SK-MEL-5 (cell line): ENCODE measurements at regions not wholly inside any gene's neighbourhood (a gene's known extent, or its start where the extent isn't known, plus 50 kb on each side); places are given as distances from the start of the nearest gene placed in this dataset.
A peak's percentile ranks its signal among the peaks of the same experiment; 100 is the strongest.

ENCODE experiments used
- DNase-seq: peaks from one replicate; pipeline ENCODE4 v3.0.0-alpha.2; 2016; ENCODE audit warnings: low read depth, low spot score
- in situ Hi-C: cut with HindIII; loops from 2 replicates; pipeline ENCODE4 v1.10.0; 2016; ENCODE audit warnings: low sequenced_read_pairs, high pct_unique_total_duplicates, low pct_unique_long_range_greater_than_20kb

DNA sequence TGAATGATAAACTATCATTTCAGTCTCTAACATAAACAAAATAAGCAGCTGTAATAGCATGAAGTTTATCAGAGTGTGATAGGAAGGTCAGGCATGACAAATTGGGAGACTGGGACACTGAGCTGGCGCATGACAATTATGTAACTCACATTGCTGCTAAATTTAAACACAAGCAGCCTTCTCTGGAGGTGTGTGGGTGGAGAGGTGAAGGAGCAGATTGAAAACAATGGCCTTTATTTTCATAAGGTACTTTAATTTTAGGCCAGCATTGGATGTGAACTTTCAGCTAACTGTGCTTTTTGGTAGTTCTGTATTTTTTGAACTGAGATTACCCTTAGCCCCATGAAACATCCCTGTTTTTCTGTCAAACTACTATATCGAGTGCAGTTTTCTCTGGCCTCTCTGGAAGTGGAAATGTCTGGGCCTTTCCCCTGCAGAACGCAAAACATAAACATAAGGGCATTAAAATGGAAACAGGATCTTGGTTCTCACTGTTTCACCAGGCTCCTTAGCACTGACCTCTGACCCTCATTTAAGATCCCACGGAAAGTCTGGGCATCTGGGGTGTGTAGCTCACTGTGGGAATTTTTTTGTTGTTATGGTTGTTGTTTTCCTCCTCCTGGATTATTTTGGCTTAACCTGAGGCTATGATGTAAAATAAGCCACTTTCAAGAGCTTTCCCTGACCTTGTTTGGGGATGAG lies 160.1 kb upstream of the DPH6 start:
- in situ Hi-C loops = no loop called here
- peak; percentile 13 for DNase-seq

DNA sequence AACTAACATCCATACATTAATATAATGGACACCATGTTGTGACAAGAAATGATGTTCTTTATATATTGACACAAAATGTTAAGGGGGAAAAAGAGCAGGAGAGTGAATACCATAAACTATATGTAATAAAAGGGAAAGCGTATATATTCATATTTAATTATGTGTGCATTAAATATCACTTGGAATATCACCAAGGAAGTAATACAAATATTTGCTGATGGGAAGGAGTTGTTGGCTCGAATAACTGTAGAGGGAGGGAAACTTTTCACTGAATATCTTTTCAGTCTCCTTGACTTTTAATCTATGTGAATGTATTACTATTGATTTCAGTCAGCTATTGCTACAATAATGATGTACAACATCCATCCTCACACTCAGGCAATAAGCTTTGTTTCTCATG lies 167.0 kb upstream of the DPH6 start:
- in situ Hi-C loops = no loop called here

DNA sequence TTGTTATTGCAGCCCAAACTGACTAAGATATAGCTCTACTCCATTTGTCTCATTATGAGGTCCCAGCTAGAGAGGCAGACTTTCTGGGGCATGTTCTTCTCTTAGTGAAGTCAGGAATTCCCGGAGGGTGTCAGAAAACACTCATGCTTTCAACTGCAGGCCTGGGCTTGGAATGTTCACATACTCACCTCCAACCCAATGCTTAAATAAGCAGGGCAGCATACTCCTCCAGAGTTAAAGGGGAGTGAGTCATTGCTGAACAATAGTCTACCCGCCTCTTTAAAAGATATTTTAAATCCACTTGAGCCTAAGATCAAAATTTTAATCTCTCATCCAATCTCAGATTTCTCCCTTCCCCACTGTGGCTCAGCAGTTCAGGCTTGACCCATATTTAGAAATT lies 167.8 kb upstream of the DPH6 start:
- in situ Hi-C loops = no loop called here

More for the DNA sequence above, 167.0 kb upstream of the DPH6 start:
- DNase-seq = no peak

DNA sequence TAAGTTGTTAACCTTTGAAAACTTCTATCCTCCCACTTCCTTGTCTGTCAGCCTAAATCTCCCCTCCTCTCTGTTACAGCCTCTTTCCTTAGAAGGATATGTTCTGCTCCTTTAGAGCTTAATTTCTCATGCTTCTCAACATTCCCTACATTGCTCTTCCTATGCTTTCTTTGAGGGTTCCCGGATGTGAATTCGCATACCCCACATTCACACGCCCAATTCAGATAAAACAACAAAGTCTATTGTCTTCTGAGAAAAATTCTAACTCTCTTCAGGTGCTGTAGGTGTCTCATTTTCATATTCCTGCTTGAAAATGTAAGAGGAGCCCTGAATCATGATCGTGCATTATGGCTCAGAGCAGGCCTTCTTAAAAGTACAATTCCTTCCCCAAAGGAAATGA lies 171.8 kb upstream of the DPH6 start:
- in situ Hi-C loops = no loop called here

More for the DNA sequence above, 167.8 kb upstream of the DPH6 start:
- DNase-seq = no peak

DNA sequence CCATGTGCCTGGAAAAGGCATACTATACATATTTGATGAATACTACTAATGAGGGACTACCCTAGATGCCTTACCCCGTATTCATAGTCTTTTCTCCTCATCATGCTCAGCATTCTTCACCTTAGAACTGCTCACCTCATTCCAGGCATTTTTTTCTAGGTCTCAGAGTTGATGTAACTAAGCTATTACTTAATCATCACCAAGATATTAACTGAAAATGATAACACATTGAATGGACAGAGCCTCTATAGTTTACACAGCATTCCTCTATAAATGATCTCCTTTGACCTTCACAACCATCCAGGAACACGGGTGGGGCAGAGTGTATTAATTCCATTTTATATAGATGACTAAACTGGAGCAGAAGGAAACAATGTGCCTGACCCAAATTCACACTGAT lies 174.1 kb upstream of the DPH6 start:
- no peak for DNase-seq
- in situ Hi-C loops = no loop called here

More for the DNA sequence above, 171.8 kb upstream of the DPH6 start:
- no peak for DNase-seq

DNA sequence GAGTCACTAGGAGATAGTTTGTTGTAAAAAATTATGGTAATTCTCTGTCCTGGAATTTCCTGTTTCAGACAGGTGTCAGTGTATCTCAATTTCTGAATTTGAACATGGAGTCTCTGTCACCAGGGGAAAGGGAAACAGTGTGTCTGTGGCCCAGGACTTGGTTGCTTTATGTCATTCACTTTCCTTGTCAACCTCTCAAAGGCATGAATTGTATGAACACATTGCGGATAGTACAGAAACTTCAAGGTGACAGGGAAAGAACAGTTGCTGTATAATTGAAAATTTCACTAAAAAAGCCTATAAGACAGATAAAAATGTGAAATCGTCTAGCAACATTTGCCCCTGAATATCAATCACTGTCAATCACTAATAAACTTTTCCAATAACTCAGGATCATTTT lies 175.0 kb upstream of the DPH6 start:
- DNase-seq = no peak
- in situ Hi-C loops = no loop called here

DNA sequence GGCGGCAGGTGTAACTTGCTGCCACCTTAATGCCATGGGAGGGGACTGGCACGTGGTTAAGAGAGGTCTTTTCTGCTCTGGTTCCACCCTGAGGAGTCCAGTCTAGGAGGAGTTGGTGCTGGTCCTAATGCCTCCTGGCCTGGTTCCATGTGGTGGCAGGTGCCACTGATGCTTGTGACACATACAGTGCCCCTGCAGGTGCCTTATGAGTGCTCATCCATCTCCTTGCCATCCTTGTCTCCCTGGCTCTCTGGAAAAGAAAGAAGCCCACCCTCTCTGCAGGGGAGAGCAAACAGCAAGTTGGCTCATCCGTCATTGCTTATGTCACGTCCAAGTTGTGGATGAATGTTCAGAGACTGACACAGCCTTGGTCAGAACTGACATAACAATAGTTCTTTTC lies 175.8 kb upstream of the DPH6 start:
- no peak for DNase-seq
- in situ Hi-C loops = no loop called here

DNA sequence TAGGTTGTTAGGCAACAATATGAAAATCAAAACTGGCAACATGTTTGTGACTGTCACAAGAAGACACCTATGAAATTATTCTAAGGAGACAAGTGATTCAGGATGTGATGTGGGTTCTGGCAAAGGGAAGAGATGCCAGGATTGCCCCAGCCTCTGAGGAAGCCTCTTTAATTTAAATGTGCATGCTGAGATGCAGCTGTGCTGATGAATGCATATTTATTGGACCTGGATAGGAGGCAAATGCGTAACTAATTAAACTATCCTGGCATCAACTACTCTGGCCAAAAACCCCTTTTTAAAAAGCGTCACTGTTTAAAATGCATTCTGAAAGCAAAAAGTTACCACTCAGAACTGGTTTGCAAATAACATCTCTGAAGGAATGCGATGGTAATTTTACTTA lies 176.5 kb upstream of the DPH6 start:
- in situ Hi-C loops = no loop called here
- no peak for DNase-seq

DNA sequence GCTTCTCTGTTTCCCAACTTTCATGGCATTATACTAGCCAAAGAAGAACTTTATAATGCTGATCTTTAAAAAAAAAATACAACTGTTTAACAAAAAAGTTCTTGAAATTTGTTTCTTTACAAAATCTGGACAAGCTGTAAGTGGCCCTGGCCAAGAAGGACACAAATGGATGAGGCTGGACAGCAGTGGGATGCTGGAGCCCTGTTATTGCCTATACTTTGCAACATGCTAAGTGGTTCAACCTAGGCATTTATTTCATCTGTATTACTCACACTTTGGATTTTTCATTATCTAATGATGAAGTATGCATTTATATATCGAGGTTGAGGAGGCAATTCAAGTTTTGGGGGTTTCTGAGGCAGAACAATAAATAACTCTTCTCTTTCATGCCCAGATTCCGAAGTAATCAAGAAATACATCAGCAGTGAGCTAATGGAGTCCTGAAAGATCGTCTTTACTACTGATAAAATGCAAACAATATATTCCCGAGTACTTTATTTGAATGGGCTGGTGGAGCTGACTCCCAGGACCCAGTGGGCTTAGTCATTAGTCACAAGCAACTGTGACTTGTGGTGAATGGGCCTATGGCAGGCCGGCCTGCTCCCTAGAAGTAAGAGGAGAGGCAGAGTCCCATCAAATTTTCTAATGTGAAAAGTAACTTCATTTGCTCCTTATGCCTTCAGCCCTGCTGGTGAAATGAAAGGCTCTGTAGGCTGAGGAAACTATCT lies 177.3 kb upstream of the DPH6 start:
- in situ Hi-C loops = no loop called here
- DNase-seq = no peak

DNA sequence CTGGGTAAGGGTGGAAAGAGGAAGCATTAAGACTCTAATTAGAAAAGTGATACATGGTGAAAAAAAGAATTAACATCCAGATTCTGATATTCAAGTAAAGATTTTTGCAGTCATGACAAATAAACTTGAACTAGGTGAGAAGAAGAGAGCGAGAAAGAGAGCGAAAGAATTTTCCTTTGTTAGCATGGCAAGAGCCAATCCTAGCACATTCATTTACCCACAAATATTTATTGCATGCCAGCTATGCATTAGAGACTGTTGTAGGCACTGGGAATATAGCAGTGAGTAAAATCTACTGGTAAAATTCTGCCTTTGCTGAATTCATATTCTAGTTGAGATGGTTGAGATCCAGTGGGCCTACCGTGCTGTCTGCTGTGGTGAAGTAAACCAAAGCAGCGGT lies 177.9 kb upstream of the DPH6 start:
- in situ Hi-C loops = no loop called here
- DNase-seq = no peak

DNA sequence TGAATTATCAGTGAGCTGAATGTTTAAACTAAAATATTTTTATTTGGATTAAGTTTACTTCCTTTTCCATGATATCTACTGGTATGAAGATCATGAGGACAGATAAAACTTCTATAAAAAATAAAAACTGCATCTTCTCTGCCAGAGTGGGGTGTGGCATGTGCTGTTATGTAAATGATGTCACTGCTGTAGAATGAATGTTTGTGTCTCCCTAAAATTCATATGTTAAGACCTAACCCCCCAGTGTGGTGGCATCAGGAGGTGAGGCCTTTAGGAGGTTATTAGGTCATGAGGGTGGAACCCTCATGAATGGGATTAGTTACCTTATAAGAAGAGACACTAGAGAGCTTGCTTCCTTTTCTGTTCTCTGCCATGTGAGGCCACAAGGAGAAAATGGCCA lies 178.7 kb upstream of the DPH6 start:
- DNase-seq = no peak

DNA sequence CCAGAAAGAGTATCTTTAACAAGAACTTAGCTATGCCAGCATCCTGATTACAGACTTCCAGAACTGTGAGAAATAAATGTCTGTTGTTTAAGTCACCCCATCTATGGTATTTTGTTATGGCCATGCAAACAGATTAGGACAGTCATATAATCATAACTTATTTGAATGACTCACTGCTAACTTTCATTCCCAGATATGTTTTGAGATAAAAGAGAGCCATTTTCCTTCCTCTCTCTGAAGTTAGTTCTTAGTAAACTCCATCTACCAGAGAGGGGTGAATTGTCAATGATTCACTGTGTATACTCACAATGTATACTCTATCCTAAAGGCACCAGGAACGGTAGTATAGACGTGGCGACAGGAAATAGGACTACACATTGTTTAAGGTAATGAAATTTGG lies 179.4 kb upstream of the DPH6 start:
- in situ Hi-C loops = no loop called here
- DNase-seq = no peak

More for the DNA sequence above, 178.7 kb upstream of the DPH6 start:
- in situ Hi-C loops = no loop called here

DNA sequence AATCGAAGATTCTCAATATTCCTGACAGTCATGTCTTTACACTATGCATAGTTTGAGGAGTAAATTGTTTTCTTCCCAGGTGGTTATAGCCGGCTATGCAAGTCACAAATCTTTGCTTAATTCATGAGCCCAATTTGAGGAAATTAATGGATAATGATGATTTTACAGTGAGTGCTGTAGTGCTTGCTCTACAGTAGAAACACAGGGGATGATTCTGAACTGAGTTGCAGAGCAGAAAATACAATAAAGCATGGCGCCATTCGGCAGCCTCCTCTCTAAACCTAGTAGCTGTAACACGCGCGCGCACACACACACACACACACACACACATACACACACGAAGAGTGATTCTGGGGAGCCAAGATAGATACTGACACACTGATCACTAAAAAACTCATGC lies 181.7 kb upstream of the DPH6 start:
- DNase-seq = no peak
- in situ Hi-C loops = no loop called here

DNA sequence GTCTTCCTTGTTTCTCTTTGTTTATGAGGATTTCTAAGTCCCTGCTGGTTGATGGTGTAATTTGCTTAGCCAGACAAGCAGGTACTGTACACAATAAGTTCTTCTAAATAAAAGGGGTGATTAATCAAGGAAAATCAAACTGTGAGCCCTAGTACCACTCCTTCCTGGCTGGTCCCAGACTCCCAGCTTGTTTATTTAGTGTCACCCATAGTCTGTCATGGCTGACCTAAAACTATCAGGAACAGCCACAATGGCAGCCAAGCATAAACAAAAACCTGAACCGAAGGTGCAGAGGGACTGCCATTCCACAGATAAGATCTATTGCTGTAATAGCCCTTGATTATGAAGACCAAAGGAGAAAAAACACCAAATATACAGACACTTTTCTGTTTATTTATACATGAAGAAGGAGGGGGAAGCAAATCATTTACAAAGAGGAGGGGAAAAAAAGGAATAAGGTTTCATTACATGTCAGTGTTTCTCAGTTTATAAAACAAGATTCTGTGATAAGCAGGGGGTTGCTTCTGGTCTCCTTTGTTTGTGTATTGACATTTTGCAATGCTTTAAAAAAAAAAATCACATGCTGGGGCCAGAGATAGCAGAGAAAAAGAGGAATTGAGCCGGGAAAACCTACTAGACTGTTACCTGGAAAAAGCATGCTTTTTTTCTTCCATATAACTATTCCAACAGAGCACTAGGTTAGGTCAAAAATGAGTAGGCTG lies 182.4 kb upstream of the DPH6 start:
- no peak for DNase-seq
- in situ Hi-C loops = no loop called here

DNA sequence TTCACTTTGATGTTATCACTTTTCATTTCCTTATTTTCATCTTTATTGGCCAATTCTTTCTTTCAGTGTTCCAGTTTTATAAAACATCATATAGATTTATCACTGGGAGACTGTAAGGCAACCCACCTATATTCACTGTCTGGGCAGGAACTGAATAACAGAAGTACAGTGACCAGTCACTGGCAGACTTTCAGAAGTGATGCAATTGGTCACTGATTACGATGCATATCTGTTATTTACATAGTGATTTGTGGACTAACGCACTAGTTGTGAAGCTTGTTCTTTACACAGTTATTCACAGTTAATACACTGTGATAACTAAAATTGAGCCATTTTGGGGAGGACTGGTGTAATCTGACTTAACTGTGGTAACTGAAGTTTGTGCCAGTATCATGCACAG lies 190.2 kb upstream of the DPH6 start:
- in situ Hi-C loops = no loop called here
- DNase-seq = no peak

DNA sequence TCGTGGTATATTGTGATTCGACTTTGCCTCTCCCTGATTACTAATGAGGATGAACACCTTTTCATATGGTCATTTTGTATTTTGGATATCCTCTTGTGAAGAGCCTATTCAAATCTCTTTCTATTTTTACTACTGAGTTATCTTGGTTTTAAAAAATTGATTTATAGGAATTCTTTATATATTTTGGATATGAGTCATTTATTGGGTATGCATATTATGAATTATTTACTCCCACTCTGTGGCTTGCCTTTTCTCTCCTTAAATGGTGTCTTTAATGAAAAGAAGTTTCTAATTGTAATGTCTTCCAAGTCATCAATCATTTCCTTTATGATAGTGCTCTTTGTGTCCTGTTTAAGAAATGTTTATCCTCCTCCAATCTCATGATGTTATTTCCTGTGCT lies 191.5 kb upstream of the DPH6 start:
- in situ Hi-C loops = no loop called here

DNA sequence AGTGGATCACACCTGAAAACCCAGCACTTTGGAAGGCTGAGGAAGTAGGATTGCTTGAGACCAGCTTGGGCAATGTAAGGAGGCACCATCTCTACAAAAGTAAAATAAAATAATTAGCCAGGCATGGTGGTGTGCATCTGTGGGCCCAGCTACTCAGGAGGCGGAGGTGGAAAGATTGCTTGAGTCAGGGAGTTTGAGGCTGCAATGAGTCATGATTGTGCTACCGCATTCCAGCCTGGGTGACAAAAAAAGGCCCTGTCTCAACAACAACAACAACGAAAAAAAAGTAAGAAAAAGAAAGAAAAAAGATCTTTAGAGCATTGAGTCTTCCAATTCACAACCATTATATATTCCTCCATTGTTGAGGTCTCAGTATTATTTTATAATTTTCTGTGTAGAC lies 192.4 kb upstream of the DPH6 start:
- DNase-seq = no peak
- in situ Hi-C loops = no loop called here

More for the DNA sequence above, 191.5 kb upstream of the DPH6 start:
- DNase-seq = peak; percentile 40

DNA sequence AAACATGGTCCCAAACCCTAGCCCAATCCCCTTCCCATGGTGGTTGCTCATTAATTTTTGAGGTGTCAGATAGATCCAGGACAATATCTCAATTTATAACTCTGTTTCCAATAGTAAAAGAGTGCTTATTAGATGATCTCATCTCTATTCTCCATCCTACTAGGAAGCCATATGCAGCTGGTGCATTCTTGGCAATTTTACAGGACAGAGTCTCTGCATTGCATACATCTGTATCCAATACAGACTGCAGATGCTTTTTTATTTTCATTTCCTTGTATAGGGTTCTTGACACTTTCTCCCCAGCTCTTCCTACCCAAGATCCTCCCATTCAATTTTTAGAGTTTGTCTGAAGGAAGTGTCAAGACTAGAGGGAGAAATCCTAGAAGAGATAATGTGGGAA lies 194.8 kb upstream of the DPH6 start:
- DNase-seq = no peak
- in situ Hi-C loops = no loop called here

DNA sequence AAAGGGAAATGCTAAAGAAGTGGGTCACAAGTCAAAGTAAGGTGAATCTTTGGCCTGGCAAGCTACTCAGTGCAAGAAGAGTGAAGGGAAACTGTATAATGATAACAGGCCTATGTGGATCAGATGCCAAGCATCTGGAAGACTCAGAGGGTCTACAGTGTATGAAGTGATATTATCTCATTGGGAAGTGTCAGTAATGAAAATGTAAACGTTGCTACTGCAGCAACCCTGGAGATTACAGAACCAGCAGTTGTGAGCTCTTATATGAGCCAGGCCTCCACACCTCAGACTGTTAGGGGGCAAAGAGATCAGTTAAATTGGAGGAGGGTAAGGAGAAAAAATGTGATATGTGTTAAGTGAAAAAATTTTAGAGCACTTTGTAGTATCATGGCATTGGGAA lies 195.4 kb upstream of the DPH6 start:
- no peak for DNase-seq
- in situ Hi-C loops = no loop called here
